Stimulated activated CD4-positive, alpha-beta T cell treated with anti-CD3 and anti-CD28 coated beads, Interleukin-15, amount 100 ng/mL, for 24 hours (primary cell): ENCODE measurements at regions not wholly inside any gene's neighbourhood (a gene's known extent, or its start where the extent isn't known, plus 50 kb on each side); places are given as distances from the start of the nearest gene placed in this dataset.
"Not testable (repeated sequence)": the region's sequence is repeated elsewhere in the genome, so short reads cannot be mapped to it uniquely, and the experiment has no call there.

ENCODE experiments used
- DNase-seq: peaks from one replicate; pipeline ENCODE4 v3.0.0-alpha.2; 2020

- DNase-seq = no peak
Observed at GRCh38 chr15:26259581-26259980, 396.5 kb upstream of the ATP10A start.

GRCh38 chr15:26244782-26245181 lies 381.7 kb upstream of the ATP10A start:
- DNase-seq = not testable (repeated sequence)

- DNase-seq = no peak
Observed at GRCh38 chr15:26243382-26243781, 380.3 kb upstream of the ATP10A start.

GRCh38 chr15:26242565-26243071 lies 379.5 kb upstream of the ATP10A start:
- DNase-seq = no peak

- no peak for DNase-seq
Observed at GRCh38 chr15:26235864-26236263, 372.7 kb upstream of the ATP10A start.

- no peak for DNase-seq
Observed at GRCh38 chr15:26234976-26235767, 372.0 kb upstream of the ATP10A start.

- no peak for DNase-seq
Observed at GRCh38 chr15:26232691-26233090, 369.6 kb upstream of the ATP10A start.

- DNase-seq = no peak
Observed at GRCh38 chr15:26231096-26231495, 368.0 kb upstream of the ATP10A start.

- no peak for DNase-seq
Observed at GRCh38 chr15:26224266-26224665, 361.1 kb upstream of the ATP10A start.

GRCh38 chr15:26223720-26224119 lies 360.6 kb upstream of the ATP10A start:
- DNase-seq = no peak

- no peak for DNase-seq
Observed at GRCh38 chr15:26222781-26223180, 359.7 kb upstream of the ATP10A start.

- not testable (repeated sequence) for DNase-seq
Observed at GRCh38 chr15:26217043-26217442, 353.9 kb upstream of the ATP10A start.

GRCh38 chr15:26214290-26214689 lies 351.2 kb upstream of the ATP10A start:
- DNase-seq = no peak

GRCh38 chr15:26213427-26213826 lies 350.3 kb upstream of the ATP10A start:
- DNase-seq = no peak

- DNase-seq = no peak
Observed at GRCh38 chr15:26212109-26212508, 349.0 kb upstream of the ATP10A start.

- DNase-seq = no peak
Observed at GRCh38 chr15:26210980-26211379, 347.9 kb upstream of the ATP10A start.

- no peak for DNase-seq
Observed at GRCh38 chr15:26201177-26201858, 338.2 kb upstream of the ATP10A start.

GRCh38 chr15:26200427-26200826 lies 337.3 kb upstream of the ATP10A start:
- DNase-seq = no peak

GRCh38 chr15:26197719-26198118 lies 334.6 kb upstream of the ATP10A start:
- DNase-seq = no peak

GRCh38 chr15:26197060-26197459 lies 333.9 kb upstream of the ATP10A start:
- DNase-seq = no peak

- no peak for DNase-seq
Observed at GRCh38 chr15:26191193-26191592, 328.1 kb upstream of the ATP10A start.

- not testable (repeated sequence) for DNase-seq
Observed at GRCh38 chr15:26186138-26186537, 323.0 kb upstream of the ATP10A start.

GRCh38 chr15:26182441-26182840 lies 319.3 kb upstream of the ATP10A start:
- DNase-seq = no peak

GRCh38 chr15:26179906-26180305 lies 316.8 kb upstream of the ATP10A start:
- DNase-seq = no peak
